ENCODE measurements at regions not wholly inside any gene's neighbourhood (a gene's known extent, or its start where the extent isn't known, plus 50 kb on each side); places are given as distances from the start of the nearest gene placed in this dataset.

DNA sequence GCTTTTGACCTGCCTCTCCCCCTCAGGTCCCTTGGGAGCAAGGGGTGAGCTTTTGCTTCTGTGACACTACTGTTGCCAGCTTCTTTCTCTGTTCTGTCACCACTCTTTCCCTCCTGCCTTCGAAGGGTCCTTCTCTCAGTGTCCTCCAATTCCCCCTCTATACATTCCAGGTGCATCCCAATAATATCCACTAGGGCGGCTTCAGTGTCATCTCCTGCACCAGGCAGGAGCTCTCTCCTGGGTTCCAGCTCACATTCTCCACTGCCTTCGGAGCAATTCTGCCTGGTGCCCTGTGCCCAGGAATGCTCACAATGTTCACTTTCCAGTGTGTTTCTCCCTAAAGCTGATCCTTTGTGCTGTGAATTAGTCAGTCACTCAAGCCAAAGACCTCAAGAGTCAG, 83.9 kb upstream of the CXCL14 start:
- TF ChIP-seq, protein P1, sequence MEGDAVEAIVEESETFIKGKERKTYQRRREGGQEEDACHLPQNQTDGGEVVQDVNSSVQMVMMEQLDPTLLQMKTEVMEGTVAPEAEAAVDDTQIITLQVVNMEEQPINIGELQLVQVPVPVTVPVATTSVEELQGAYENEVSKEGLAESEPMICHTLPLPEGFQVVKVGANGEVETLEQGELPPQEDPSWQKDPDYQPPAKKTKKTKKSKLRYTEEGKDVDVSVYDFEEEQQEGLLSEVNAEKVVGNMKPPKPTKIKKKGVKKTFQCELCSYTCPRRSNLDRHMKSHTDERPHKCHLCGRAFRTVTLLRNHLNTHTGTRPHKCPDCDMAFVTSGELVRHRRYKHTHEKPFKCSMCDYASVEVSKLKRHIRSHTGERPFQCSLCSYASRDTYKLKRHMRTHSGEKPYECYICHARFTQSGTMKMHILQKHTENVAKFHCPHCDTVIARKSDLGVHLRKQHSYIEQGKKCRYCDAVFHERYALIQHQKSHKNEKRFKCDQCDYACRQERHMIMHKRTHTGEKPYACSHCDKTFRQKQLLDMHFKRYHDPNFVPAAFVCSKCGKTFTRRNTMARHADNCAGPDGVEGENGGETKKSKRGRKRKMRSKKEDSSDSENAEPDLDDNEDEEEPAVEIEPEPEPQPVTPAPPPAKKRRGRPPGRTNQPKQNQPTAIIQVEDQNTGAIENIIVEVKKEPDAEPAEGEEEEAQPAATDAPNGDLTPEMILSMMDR (IDR thresholded peaks at IDR 0.05; ENCODE audit: borderline replicate concordance, extremely low read depth, low read length, poor library complexity, severe bottlenecking): no peak
- no peak for TF ChIP-seq EZH2 (IDR thresholded peaks at IDR 0.05; ENCODE audit: borderline replicate concordance, low read depth, low read length, severe bottlenecking)

Data from DND-41 (cell line).